HG03342 (cell line): ENCODE measurements at regions not wholly inside any gene's neighbourhood (a gene's known extent, or its start where the extent isn't known, plus 50 kb on each side); places are given as distances from the start of the nearest gene placed in this dataset.

ENCODE experiments used
- ATAC-seq: cut with Tn5 transposase; IDR thresholded peaks from one replicate; pipeline ENCODE4 v1.9.1; 2021; ENCODE audit warnings: mild to moderate bottlenecking, moderate library complexity; ENCODE audit not compliant: unreplicated experiment

GRCh38 chr1:192943108-192943507 is 116.1 kb downstream of the UCHL5 start:
- no peak for ATAC-seq

- no peak for ATAC-seq
Measured at GRCh38 chr1:192943522-192943921, 115.6 kb downstream of the UCHL5 start.

GRCh38 chr1:192945390-192946130 is 113.6 kb downstream of the UCHL5 start:
- no peak for ATAC-seq

- ATAC-seq, result no peak
Measured at GRCh38 chr1:192949783-192950182, 109.4 kb downstream of the UCHL5 start.

- no peak for ATAC-seq
Measured at GRCh38 chr1:192950926-192951325, 108.2 kb downstream of the UCHL5 start.

- peak; percentile 97 for ATAC-seq
Measured at GRCh38 chr1:192951691-192952460, 107.3 kb downstream of the UCHL5 start.

GRCh38 chr1:192952646-192953045 is 106.5 kb downstream of the UCHL5 start:
- no peak for ATAC-seq

GRCh38 chr1:192954705-192955265 is 104.4 kb downstream of the UCHL5 start:
- ATAC-seq, result no peak

- ATAC-seq, result no peak
Measured at GRCh38 chr1:192958350-192958749, 100.8 kb downstream of the UCHL5 start.

GRCh38 chr1:192958871-192959270 is 100.3 kb downstream of the UCHL5 start:
- ATAC-seq, result no peak

- ATAC-seq, result no peak
Measured at GRCh38 chr1:192959657-192960186, 99.4 kb downstream of the UCHL5 start.
